ENCODE measurements at regions not wholly inside any gene's neighbourhood (a gene's known extent, or its start where the extent isn't known, plus 50 kb on each side); places are given as distances from the start of the nearest gene placed in this dataset.
A peak's percentile ranks its signal among the peaks of the same experiment; 100 is the strongest.
"Not testable (repeated sequence)": the region's sequence is repeated elsewhere in the genome, so short reads cannot be mapped to it uniquely, and the experiment has no call there.

DNA sequence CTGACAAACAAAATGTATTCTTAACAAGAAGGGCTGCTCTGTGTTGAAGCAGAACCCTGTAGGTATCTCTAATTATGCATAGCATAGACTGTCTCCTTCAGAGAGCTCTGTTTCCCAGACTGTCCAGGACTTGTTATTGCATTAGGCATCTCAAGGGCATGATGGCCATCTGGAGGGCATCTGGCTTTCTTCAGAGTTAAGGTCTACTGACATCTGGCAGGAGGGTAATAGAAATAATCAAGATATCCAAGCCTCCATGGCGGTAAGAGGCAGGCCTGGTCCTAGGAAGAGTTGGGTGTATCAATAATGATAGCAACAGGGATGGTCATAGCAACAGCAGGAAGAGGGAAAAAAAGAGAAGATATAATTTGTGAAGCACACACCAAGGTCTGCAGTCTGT, 161.2 kb downstream of the TTC8 start:
- DNase-seq, result no peak

DNA sequence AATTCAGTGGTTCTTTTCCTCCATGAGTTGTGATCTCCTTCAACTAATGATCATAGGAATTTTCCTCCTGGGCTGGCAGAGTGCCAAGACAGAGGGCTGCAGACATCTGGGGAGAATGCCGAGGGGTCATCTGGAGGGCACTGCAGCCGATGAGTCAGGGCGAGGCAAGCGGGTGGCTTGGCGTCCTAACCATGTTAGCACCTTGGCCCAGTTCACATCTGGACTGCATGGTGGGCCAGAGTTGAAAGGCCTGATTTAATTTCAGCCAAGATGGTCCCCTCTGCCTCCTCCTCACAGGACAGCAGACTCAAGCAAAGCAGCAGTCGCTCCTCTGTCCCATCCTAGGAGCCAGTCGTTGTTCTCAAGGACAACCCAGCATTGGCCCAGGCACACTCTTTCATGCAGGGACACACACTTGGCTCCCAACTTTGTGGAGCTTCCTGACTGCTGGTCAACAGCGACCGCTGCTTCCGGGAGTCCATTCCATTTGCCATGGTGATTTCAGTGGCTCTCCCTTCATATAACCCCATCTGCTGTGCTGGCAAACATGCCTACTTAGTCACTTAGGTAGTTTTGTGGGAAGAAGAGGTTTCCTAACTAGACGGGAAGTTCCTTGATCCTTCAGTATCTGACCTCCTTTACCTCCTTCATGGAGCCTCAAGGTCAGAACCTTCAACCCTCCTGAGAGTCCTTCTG, 161.8 kb downstream of the TTC8 start:
- peak; percentile 6 for DNase-seq

DNA sequence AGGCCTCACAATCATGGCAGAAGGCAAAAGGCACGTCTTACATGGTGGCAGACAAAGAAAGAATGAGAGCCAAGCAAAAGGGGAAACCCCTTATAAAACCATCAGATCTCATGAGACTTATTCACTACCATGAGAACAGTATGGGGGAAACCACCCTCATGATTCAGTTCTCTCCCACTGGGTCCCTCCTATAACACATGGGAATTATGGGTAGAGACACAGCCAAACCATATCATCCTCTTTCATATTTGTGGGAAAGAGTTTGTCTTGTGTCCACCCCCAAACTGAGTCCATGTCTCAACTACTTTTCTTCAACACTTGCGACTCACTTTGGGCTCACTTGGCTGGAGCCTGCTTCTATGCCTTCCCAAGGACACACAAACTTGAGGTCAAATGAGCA, 162.5 kb downstream of the TTC8 start:
- DNase-seq, result not testable (repeated sequence)

DNA sequence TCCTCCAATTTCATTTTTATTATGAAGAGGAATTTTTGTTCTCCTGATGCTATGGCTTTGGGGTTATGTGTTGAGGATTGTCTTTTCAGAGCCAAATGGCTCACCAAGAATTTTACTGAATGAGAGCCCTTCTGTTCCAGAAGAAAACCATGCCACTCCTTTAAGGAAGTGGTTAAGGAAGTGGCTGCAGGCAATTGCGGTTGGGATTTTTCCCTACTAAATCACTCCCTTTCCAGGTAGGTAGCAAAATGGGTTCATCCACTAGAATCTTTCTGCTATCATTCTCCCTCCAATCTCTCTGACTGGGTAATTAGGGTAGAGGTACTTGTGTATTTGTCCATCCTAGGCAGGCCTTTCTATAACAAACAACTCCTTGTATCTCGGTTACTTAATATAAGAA, 163.1 kb downstream of the TTC8 start:
- DNase-seq, result no peak

DNA sequence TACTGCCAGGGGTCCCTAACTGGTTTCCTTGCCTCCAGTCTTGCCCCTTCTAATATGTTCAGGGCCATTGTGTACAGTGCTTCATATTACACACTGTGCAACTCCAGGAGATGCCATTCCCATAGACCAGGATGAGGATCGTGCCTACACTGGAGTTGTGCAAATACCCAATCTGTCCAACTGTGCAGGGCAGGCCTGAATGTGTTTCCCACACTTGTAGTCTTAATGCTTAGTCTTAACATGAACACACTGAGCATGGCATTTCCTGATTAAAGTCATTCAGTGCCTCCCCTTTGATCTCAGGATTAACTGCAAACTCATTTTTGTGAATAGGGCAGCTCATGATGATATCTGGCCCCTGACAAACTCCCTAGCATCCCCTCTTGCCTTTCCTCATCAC, 165.5 kb downstream of the TTC8 start:
- no peak for DNase-seq

DNA sequence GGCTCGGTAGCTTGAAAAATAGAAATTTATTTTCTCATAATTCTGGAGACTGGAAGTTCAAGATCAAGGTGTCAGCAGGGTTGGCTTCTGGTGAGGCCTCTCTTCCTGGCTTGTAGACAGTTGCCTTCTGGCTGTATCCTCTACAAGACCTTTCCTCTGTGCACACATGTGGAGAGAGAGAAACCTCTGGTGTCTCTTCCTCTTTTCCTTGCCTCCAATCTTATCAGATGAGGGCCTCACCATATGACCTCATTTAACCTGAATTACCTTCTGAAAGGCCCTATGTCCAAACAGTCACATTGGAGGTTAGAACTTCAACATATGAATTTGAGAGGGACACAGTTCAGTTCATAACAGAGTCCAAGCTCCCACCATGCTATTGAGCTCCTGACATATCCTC, 166.4 kb downstream of the TTC8 start:
- no peak for DNase-seq

DNA sequence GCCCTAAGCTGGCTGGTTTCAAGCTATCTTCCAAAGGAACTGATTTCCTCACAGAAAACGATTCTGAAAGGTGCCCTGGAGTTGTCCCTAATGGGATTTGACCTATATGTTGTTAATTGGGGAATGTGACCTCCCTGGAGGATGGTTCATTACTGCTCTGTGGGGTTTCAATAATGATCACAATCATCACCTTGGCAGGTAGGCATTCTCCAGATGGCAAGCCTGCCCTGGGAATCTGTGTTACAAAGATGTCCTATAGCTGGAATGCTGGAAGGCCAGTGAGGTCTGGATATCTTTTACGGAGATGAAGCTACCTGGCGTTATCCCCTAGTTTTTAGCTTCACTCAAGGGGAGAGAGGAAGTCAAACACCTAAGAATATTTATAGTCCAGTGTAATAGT, 167.6 kb downstream of the TTC8 start:
- no peak for DNase-seq

DNA sequence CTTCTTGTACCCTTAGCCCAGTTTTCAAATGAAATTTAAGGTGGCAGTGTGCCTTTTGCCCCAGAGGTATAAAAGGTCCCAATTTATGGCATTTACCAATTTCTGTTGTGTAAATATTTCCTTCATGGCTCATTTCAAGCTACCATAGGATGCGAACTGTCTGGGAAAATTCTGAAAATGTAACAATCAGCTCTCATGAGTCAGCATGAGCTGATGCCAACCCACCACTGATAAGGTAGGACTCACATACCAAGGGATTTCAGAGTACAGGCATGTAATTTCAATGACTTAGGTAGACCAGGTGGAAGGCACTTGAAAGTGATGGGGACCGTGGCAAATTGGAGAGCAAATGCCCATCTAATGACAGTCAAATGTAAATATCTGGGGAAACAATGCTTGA, 169.5 kb downstream of the TTC8 start:
- no peak for DNase-seq

DNA sequence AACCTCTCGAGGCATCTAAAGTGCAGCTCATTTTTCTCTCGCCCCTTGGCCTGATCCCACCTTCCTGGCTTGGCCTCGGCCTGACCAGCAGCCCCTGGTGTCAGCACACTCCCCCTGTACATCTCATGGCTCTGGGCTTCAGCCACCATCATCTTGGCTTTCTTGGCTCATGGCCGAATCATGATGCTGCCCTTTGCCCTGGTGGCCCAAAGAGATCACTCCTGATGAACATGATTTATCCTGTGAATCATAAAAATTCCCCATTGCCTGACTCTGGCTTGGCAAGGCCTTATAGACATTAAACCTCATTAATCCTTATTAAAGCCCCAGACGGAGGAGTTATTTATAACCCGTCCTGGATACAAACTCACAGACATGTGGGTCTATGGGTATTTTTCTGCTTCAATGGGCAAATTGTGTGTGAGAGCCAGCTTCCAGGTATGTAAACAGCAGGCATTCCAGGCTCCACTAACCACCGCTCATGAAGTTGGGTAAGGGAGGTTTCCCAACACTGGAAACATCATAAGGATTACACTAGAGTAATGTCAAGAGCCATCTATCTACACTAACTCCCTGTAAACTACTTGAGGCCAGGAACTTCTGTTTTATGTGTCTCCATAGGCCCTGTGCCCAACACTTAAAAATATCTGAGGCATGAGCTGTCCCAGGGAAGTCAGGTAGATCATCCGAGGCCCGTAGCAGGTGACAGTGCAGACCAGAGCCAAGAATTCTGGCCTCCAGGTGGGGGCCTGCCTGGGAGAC, 171.2 kb downstream of the TTC8 start:
- DNase-seq, result peak; percentile 40

DNA sequence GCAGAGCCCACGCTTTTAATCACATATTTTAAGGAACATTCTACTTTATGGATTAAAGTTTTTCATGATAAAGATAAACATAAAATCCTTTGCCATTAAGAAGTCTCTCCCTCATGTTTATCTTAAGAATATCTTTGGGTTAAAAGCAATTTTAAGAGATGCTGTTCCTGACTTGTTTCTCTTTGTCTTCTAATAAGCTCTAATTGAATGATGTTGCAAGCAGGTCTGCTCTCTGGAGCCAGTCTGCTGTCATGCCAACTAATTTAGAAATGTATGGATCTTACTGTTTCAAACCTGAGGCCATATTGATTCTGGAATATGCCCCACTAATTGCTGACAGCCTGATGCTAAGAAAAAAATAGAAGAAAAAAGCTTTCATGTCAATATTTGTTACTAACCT, 173.6 kb downstream of the TTC8 start:
- no peak for DNase-seq

DNA sequence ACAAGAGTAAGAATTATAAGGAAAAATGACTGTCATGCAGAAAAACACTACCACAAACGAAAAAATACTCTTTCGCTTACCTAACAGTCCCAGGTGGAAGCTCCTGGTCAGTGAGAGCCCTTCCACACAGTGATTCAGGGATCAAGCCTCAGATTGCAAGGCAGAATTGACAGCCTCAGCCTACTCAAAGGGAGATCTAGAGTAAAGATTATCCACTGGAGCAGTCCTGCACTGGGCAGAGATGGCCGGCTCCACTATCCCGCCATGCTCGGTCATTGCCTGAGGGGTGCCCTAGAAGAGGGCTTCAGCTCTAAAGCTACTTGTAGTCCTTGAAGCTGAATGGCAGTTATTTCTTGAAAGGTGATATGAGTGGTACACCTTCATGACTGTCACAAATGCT, 174.7 kb downstream of the TTC8 start:
- DNase-seq, result no peak

DNA sequence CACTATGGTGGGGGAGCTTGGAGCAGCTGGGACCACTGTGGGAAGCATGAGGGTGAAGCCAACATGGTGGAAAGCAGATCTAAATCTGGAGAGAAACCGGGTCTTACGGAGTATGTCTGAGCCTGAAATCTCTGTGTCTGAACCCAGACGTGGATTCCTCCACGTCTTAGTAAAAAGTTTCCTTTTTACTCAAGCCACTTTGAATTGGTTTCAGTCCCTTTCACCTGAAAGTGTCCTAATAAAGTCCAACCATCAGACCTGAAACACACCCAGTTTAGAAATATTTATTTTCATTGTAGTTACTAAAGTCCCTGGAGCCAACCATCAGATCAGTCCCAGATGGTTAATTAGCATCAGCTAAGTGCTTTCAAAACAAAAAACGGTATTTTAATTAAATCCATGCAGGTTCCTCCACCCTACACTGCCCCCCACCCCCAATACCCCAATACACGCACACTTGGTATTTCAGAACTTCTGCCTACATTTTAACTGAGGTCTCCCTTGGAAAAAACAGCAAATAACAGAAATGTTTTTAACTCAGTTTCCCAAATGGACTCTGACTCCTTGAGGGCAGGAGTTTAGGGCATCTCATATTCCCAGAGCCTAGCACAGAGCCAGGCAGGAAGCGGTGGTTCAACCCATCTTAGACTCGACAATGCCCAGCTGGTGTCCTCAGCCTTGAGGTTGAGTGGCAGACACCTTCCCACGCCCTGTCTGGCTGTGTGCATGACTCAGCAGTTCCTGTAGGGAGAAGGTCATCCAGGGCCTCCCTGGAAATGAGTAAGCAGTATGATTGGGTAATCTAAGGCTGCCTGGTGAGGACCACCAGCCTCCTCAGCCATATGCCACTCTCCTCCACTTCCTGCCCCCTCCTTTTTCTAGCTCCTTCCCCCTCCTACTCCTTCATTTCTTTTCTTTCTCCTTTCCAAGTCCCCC, 175.8 kb downstream of the TTC8 start:
- DNase-seq, result peak; percentile 61

DNA sequence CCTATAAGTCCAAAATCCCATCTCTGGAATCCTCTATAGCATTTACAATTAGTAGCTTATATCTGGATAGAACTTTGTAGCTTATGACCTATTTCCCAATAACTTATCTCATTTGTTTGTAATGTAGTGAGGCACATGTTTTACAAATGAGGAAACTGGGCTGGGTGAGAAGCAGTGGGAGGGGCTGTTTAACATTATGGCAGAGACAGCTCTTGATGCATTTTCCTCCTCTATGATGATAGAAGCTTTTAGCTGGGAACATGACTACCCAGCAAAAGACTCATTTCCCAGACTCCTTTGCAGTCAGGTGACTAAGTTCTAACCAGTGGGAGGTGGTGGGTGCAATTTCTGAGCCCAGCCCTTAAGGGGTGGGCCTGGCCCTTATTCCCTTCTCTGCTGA, 179.7 kb downstream of the TTC8 start:
- DNase-seq, result no peak

DNA sequence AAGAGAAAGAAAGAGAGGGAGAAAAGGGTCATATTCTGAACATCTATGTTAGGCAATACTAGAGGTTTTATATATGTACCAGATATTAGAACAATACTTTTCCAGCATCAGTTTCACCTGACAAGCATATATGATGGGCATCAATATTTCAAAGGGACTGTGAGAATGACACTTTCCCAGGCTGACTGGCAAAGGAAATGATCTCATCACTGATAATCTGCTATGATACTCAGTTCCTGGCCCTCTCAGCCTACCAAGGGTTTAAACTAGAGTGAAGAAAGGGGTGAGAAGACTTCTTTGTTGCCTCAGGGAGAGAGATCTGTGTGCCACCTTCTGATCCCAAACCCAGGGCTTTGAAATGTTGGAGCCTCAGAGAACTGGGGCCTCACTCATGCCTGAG, 183.5 kb downstream of the TTC8 start:
- DNase-seq, result no peak

DNA sequence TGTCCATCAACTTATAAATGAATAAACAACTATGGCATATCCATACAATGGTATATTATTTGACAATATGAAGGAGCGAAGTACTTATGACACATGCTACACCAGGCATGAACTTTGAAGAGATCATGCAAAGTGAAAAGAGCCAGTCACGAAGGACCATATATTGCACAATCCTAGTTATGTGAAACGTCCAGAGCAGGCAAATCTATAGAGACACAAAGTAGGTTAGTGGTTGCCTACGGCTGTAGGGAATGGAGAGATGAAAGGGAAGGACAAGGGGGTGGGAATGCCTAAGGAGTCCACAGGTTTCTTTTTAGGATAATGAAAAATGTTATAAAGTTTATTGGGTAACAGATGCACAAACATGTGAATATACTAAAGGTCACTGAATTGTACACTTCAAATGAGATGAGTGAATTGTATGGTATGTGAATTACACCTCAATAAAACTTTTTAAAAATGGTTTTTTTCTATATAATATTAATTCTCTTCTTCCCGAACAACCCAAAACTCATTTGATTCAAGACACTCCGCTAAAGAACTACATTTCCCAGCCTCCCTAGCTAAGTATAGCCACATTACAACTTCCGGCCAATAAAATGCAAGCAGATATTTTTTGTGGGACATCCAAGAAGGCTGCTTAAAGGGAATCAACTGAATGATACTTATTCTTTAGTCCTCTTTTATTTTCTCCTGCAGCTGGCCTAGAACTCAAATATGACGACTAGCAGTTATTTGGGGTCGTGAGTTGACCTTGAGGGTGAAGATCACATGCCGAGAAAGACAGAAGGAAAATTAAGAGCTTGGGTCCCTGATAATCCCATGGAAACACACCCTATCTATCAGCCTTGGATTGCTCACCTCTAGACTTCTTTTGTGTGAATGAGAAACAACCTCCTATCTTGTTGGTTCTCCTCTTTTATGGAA, 187.2 kb downstream of the TTC8 start:
- DNase-seq, result no peak

DNA sequence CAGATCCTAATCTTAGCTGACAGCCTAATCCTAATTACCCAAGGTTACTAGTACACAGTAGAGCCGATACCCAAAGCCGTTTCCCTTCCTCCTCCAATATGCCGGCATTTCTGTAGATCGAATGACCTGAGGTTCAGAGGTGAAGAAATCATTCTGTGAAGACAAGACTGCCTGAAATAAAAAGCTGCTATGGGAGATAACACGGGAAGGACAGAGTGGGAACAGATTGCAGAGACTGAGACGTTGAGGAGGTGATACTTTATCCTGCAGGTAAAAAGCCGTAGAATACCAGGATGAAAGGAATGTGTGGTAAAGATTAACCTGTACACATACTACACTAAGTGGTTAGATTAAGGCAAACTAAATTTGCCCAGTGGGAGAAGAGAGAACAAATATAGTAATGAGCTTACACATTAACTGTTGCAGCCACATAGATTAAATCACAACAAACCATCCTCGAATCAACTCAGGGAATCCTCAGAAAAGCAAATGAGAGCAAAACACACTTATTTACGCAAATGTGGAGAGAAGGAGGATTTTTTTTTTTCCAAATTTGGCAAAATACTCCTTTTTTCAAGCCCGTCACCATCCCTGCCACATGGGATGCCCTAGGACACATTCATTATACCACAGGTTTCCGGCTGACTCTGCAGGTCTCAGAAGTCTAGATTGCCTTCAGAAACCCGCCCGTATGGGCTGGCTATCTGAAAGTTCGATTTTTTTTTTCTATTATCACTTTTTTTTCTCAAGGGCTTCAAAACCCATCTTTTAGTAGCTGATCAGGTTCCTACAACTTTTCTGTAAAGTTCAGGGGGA, 188.0 kb downstream of the TTC8 start:
- no peak for DNase-seq

DNA sequence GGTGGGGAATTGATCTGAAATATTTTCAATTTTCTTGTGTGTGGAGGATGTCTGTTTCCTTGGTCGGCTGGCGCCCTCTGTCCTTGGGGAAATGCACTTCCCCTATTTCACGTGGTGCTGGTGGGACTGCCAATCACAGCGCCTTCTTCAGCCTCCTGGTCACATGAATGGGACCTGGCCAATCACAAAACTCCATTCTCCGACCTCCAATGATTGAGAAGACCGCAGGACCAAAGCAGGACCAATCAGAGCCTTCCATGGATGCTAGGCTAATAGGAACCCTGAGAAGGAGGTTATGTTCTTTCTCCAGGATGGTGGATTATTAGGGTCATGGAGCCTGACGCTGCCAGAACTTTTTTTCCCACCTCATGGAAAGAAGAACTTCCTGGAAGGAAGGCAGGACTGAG, 188.7 kb downstream of the TTC8 start:
- peak; percentile 16 for DNase-seq

DNA sequence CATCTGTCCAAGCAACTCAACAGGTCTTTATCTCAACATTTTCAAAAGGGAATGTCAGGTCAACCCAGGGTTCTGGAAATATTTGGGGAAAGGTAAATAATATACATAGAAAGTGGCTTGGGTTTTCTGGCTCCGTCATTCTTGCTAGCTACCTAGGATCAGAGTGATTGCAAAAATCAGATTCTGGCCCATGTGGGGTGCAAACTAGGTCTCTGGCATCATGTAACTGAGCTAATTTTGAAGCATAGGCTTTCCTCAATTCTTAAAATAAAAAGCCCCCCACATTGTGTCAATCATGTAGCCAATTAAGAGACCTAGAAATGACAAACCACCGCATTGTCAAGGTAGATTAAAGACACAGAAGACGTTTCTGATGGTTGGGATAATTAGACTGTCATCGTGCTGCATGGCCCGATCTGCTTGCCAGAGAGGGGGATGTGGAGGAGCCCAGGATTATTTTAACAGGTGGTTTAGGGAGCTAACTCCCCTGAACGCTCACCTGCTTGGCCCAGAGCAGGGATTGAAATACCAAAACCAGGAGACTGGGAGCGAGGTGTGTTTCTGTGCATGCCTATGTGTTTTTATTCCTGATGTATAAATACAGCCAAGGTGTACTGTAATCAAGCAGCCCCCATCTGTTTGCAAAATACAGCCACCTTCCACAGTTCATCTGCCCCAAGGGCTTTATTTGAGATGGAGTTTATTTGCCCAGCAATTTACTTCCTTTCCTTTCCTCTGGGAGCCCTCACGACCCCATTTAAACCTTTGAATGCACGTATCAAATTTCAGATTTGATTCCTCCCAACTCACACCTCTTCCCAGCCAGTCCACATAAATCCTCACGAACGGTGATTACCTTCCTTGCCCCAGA, 189.5 kb downstream of the TTC8 start:
- DNase-seq, result no peak

DNA sequence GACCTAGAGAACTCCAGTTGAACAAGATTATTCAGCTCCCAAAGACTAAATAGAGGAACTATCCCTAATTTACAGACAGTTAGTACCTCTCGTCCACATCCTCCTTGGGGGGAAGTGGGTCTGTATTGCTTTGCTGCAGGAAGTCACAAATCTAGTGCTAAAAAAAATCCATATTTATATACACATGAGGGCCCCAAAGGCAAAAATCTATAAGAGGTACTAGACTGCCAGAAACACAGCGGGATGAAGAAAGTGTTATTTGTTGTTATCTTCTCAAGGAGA, 190.1 kb downstream of the TTC8 start:
- no peak for DNase-seq

DNA sequence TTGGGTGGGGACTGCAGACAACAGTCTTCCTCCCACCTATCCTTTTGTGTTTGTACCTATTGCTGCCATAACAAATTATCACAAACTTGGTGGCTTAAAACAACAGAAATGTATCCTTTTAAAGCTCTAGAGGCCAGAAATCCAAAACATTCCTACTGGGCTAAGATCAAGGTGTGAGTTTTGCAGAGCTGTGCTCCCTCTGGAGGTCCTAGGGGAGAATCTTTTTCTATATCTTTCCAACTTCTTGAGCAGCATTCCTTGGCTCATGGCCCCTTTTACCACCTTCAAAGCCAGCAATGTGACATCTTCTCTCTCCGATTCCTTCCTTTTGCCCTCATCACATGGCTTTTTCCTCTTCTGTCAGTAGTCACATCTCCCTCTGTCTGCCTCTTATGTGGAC, 190.6 kb downstream of the TTC8 start:
- no peak for DNase-seq

DNA sequence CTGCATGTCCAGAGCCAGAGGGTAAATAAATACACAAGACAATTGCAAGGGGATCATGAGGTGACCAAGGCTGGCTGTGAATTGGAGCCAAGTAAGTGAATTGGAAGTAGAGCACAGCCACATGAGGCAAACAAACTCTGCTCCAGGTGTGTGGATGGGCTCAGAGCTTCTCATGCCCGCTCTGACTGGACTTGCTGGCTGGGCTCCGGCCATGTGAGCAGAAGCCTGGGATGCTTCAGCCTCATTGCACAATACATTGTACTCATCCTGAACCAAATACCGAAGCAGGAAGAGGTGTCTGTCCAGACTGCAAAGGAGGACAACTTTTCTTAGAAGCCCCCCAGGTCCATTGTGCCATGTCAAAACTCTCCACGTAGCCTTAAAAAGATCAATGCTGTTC, 193.0 kb downstream of the TTC8 start:
- DNase-seq, result no peak

Data from NCI-H446 treated with DMSO at 0.1 percent for 48 hours (cell line).